22Rv1 (cell line): ENCODE measurements at regions not wholly inside any gene's neighbourhood (a gene's known extent, or its start where the extent isn't known, plus 50 kb on each side); places are given as distances from the start of the nearest gene placed in this dataset.

Experiments used
- ZFX ChIP-seq: fragments of 450-650 bp; IDR thresholded peaks from 2 replicates; pipeline ENCODE4 v1.6.1; 2017; ENCODE audit warnings: antibody characterized with exemption, borderline replicate concordance
- TF ChIP-seq, protein P1 (sequence below): fragments of 450-650 bp; IDR thresholded peaks from 2 replicates; pipeline ENCODE4 v1.5.1; 2017; ENCODE audit warnings: mild to moderate bottlenecking

GRCh38 chr2:550860-551567 lies 126.2 kb downstream of the TMEM18 start:
- TF ChIP-seq, protein P1, sequence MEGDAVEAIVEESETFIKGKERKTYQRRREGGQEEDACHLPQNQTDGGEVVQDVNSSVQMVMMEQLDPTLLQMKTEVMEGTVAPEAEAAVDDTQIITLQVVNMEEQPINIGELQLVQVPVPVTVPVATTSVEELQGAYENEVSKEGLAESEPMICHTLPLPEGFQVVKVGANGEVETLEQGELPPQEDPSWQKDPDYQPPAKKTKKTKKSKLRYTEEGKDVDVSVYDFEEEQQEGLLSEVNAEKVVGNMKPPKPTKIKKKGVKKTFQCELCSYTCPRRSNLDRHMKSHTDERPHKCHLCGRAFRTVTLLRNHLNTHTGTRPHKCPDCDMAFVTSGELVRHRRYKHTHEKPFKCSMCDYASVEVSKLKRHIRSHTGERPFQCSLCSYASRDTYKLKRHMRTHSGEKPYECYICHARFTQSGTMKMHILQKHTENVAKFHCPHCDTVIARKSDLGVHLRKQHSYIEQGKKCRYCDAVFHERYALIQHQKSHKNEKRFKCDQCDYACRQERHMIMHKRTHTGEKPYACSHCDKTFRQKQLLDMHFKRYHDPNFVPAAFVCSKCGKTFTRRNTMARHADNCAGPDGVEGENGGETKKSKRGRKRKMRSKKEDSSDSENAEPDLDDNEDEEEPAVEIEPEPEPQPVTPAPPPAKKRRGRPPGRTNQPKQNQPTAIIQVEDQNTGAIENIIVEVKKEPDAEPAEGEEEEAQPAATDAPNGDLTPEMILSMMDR, result no peak
- no peak for TF ChIP-seq ZFX
